ENCODE measurements at regions not wholly inside any gene's neighbourhood (a gene's known extent, or its start where the extent isn't known, plus 50 kb on each side); places are given as distances from the start of the nearest gene placed in this dataset.

- DNase-seq, result no peak
Measured at GRCh38 chr10:128222332-128222849, 96.2 kb upstream of the MKI67 start.

DNA sequence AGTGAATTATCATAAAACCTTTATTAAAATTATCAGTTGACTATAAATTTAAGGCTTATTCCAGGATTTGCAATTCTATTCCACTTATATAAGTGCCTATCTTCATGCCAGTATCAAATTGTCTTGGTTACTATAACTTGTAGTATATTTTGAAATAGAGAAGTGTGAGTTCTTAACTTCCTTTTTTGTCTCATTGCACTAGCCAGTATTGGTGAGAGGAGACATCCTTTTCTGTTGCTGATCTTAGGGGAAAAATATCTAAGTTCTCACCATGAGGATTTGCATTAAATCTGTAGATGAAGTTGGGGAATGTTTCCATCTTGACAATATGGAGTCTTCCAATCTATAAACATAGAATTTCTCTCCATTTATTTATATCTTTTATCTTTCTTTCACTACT, 104.2 kb upstream of the MKI67 start:
- no peak for DNase-seq

DNA sequence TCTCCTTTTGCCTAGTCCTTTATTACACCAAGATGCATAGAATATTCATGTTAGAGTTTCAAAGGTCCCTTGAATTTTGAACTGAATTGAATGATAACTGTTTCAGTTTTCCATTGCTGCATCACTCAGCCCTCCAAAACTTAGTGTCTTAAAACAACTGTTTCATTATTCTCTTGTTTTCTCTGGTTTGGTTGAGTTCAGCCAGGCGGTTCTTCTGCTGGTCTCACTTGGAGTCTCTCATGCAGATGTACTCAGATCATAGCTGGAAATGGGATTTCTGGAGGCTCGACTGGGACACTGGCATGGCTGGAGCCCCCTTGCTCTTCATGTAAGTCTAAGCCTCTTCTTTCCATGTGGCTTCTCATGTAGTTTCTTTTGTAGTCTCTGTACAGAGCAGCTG, 107.2 kb upstream of the MKI67 start:
- no peak for DNase-seq

DNA sequence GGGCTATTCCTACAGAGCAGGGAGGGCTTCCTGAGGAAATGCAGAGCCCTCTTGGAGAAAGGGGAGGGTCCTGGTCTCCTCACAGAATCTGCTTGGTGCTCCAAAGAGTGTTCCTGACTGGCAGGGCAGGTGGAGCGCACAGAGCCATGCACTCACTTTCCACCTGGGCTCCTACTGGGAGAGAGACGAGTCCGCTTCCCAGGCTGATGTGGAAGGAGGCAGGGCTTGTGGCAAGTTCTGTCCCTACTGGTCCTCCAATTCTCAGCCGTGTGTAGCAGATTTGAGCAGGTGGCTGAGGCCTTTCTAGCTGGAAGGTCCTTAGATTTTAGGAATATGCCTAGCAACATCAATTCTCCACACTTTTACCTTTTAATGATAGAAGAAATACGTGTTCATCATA, 111.5 kb upstream of the MKI67 start:
- DNase-seq, result no peak

DNA sequence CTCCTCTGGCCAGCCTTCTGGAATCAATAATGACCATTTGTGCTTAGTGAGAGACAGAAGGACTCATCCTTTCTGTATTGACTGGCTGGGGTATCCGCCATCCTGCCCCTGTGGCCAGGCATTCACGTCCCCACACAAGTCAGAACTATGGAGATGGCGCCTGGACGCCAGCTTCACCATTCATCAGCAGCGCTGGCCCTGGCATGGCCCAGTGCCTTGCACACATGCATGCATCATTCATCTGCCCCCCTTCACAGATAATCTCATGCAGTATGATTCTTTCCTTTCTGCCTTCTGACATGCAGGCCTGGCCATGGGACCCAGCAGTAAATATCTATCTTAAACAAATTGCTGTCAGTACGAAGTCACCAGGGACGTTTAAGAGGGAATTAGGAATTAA, 114.8 kb upstream of the MKI67 start:
- DNase-seq, result no peak

DNA sequence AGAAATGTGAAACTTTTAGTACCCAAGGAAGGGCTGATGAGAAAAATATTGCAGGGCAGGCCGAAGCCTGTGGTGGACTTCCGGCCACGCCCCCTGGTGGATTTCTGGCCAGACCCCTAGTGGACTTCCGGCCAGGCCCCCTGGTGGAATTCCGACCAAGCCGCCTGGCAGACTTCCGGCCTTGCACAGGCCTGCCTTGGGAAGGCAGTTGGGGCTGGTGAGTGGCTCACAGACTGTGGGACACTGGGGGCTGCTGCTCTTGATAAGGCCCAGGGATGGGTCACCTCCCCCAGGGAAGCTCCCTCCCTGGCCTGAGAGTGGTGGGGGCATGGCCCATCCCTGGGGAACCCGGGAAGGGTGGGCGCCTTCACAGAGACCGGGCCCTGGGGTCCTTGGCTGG, 116.4 kb upstream of the MKI67 start:
- no peak for DNase-seq

DNA sequence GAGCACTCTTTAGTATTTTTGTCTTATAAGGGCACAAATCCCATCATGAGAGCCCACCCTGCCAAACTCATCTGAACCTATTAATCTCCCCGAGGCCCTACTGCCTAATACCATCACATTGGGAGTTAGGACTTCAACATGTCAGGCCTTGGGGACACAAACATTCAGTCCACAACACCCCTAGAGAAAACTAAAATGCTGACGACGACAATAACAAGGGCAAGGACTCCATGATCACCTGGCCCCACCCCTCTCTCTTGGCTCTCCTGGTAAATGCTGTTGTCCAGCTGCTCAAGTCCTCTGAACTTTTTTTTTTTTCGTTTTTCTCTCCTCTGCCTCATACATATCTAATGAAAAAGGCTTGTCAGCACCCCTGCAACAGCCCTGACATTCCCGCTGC, 118.8 kb upstream of the MKI67 start:
- DNase-seq, result no peak

GRCh38 chr10:128247576-128247975, 121.4 kb upstream of the MKI67 start:
- DNase-seq, result no peak

DNA sequence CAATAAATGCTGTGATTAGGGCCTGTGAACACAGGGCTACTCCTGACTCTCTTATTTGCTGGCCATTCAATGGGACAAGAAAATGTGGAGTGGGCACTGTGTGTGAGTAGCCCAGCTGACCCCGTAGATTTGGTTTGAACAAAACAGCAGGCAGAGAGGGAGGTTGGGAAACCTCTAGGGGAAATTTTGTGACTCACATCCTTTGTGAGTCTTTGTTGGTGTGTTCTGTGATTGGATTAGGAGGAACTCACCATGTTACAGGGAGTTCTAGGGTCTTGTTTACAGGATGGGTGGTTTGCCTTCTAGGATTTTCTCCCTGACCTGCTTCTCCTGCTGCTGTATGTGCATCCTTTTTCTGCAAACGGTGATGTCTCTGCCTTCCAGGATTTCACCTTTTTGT, 128.3 kb upstream of the MKI67 start:
- no peak for DNase-seq

- no peak for DNase-seq
Measured at GRCh38 chr10:128257428-128257827, 131.2 kb upstream of the MKI67 start.

- no peak for DNase-seq
Measured at GRCh38 chr10:128258421-128258976, 132.3 kb upstream of the MKI67 start.

GRCh38 chr10:128263891-128264688, 137.9 kb upstream of the MKI67 start:
- peak; percentile 11 for DNase-seq

- no peak for DNase-seq
Measured at GRCh38 chr10:128265596-128265995, 139.4 kb upstream of the MKI67 start.

- no peak for DNase-seq
Measured at GRCh38 chr10:128267581-128267980, 141.4 kb upstream of the MKI67 start.

DNA sequence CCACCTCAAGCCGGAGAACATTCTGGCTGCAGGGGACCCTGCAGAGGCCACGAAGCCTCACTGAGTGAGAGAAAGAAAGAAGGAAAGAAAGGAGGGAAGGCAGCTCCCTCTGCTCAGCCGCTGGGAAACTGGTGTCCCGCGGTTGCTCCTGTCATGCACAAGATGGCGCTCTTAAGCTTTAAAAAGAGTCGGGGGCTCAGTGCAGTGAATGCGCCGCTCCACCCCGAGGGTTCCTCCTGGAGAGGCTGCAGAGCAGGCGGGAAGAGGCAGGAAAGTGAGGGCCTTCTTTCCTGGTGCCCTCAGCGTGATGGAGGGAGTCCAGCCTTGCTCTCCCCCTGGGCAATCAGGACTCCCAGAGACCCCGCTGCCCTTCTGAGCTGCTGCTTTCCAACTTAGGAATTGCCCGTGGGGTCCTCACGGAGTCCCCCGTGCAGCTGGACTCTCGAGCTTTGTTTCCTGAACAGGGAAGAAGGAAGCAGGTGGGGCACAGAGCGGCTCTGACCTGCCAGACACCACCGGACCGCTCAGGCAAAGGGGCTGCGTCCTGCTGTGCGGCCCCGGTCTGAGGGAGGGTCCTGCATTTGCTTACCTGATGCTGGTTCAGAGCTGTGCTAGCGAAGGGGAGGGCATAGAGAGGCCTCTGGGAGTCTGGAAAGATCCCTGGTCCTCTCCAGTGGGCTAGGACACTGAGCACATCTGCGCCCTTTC, 141.9 kb upstream of the MKI67 start:
- DNase-seq, result peak; percentile 61

- no peak for DNase-seq
Measured at GRCh38 chr10:128274938-128275337, 148.7 kb upstream of the MKI67 start.

DNA sequence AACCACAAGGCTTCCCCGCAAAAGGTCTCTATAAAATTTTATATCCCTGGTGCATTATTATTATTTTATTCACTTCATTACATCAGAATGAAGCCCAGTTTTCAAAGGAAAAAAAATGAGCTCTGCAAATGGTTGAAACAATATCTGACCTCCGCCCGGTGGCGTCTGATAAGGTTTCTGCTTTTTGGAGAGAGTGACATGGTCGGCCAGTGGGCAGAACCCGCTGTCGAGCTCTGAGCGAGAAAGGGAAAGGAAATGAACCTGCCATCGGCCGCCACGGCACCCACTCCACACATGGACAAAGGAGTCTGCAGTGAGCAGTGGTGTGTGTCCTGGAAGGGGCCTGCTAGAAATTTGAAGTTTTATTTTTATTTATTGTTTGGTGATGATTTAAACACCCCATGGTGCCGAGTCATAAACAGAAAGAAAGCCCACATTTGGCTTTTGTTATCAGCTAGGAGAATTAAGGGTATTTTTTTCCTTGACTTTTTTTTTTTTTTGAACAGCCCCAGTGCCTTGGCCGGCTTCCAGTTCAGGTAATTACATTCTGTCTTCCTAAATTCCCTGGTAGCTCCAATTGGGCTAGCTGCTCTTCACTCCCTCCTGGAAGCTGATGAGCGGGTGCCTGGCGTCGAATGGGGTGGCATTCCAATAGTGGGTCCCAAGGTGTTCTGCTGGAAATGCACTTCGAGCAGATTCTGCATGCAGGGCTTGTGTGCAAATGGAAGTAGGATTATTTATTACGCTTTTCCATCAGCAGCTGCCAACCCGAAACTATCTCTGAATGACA, 149.4 kb upstream of the MKI67 start:
- DNase-seq, result no peak

- no peak for DNase-seq
Measured at GRCh38 chr10:128277267-128277840, 151.1 kb upstream of the MKI67 start.

GRCh38 chr10:128278362-128278761, 152.1 kb upstream of the MKI67 start:
- DNase-seq, result no peak

GRCh38 chr10:128280271-128280670, 154.0 kb upstream of the MKI67 start:
- DNase-seq, result no peak

GRCh38 chr10:128281343-128281742, 155.1 kb upstream of the MKI67 start:
- DNase-seq, result no peak

GRCh38 chr10:128281861-128282260, 155.6 kb upstream of the MKI67 start:
- no peak for DNase-seq
